ENCODE measurements at regions not wholly inside any gene's neighbourhood (a gene's known extent, or its start where the extent isn't known, plus 50 kb on each side); places are given as distances from the start of the nearest gene placed in this dataset.

GRCh38 chr5:126357585-126358342, 65.4 kb upstream of the GRAMD2B start:
- TF ChIP-seq CTCF (conservative IDR thresholded peaks at IDR 0.05; ENCODE audit: low read depth, low read length) (no peak), EZH2 (IDR thresholded peaks at IDR 0.05; ENCODE audit: low read length, unreplicated experiment) (no peak)
